ENCODE measurements at regions not wholly inside any gene's neighbourhood (a gene's known extent, or its start where the extent isn't known, plus 50 kb on each side); places are given as distances from the start of the nearest gene placed in this dataset.

- no peak for ATAC-seq
- DNase-seq (ENCODE audit: missing footprints): no peak
- intact Hi-C loops (cut with DNase I): no loop called here
Measured at GRCh38 chr1:221816899-221817298, 75.0 kb upstream of the DUSP10 start.

GRCh38 chr1:221815660-221816059 lies 73.8 kb upstream of the DUSP10 start:
- DNase-seq (ENCODE audit: missing footprints) (no peak), ATAC-seq (no peak)
- intact Hi-C loops (cut with DNase I): no loop called here

GRCh38 chr1:221813887-221814286 lies 72.0 kb upstream of the DUSP10 start:
- DNase-seq (ENCODE audit: missing footprints) (no peak), ATAC-seq (no peak)
- intact Hi-C loops (cut with DNase I): no loop called here

- intact Hi-C loops (cut with DNase I): no loop called here
- DNase-seq (ENCODE audit: missing footprints): no peak
- ATAC-seq: no peak
Measured at GRCh38 chr1:221812905-221813597, 71.2 kb upstream of the DUSP10 start.

GRCh38 chr1:221812088-221812752 lies 70.3 kb upstream of the DUSP10 start:
- intact Hi-C loops (cut with DNase I): no loop called here
- no peak for DNase-seq (ENCODE audit: missing footprints)

GRCh38 chr1:221810406-221810805 lies 68.5 kb upstream of the DUSP10 start:
- ATAC-seq (no peak), DNase-seq (ENCODE audit: missing footprints) (no peak)
- intact Hi-C loops (cut with DNase I): no loop called here

More at GRCh38 chr1:221812088-221812752, 70.3 kb upstream of the DUSP10 start:
- ATAC-seq: no peak

- ATAC-seq: no peak
- intact Hi-C loops (cut with DNase I): no loop called here
- DNase-seq (ENCODE audit: missing footprints): no peak
Measured at GRCh38 chr1:221809091-221810029, 67.5 kb upstream of the DUSP10 start.

- ATAC-seq (no peak), DNase-seq (ENCODE audit: missing footprints) (no peak)
- intact Hi-C loops (cut with DNase I): no loop called here
Measured at GRCh38 chr1:221806984-221807383, 65.1 kb upstream of the DUSP10 start.

- DNase-seq (ENCODE audit: missing footprints) (no peak), ATAC-seq (no peak)
- intact Hi-C loops (cut with DNase I): no loop called here
Measured at GRCh38 chr1:221806236-221806635, 64.3 kb upstream of the DUSP10 start.

GRCh38 chr1:221805121-221805520 lies 63.2 kb upstream of the DUSP10 start:
- ATAC-seq (no peak), DNase-seq (ENCODE audit: missing footprints) (no peak)
- intact Hi-C loops (cut with DNase I): no loop called here

- intact Hi-C loops (cut with DNase I): no loop called here
- no peak for DNase-seq (ENCODE audit: missing footprints)
Measured at GRCh38 chr1:221804303-221804702, 62.4 kb upstream of the DUSP10 start.

GRCh38 chr1:221801773-221802516 lies 60.1 kb upstream of the DUSP10 start:
- intact Hi-C loops (cut with DNase I): no loop called here
- ATAC-seq: no peak
- DNase-seq (ENCODE audit: missing footprints): no peak

More at GRCh38 chr1:221804303-221804702, 62.4 kb upstream of the DUSP10 start:
- ATAC-seq: no peak

GRCh38 chr1:221801251-221801661 lies 59.4 kb upstream of the DUSP10 start:
- intact Hi-C loops (cut with DNase I): no loop called here
- no peak for ATAC-seq
- no peak for DNase-seq (ENCODE audit: missing footprints)

GRCh38 chr1:221800831-221801230 lies 58.9 kb upstream of the DUSP10 start:
- ATAC-seq: no peak
- intact Hi-C loops (cut with DNase I): no loop called here
- DNase-seq (ENCODE audit: missing footprints): no peak

- intact Hi-C loops (cut with DNase I): no loop called here
- DNase-seq (ENCODE audit: missing footprints): no peak
- no peak for ATAC-seq
Measured at GRCh38 chr1:221797506-221797905, 55.6 kb upstream of the DUSP10 start.

GRCh38 chr1:221796700-221797099 lies 54.8 kb upstream of the DUSP10 start:
- no peak for DNase-seq (ENCODE audit: missing footprints)
- ATAC-seq: no peak
- intact Hi-C loops (cut with DNase I): no loop called here

GRCh38 chr1:221795380-221795779 lies 53.5 kb upstream of the DUSP10 start:
- DNase-seq (ENCODE audit: missing footprints) (no peak), ATAC-seq (no peak)
- intact Hi-C loops (cut with DNase I): no loop called here

GRCh38 chr1:221794935-221795334 lies 53.0 kb upstream of the DUSP10 start:
- DNase-seq (ENCODE audit: missing footprints): no peak
- intact Hi-C loops (cut with DNase I): no loop called here
- ATAC-seq: no peak

GRCh38 chr1:221794079-221794670 lies 52.3 kb upstream of the DUSP10 start:
- DNase-seq (ENCODE audit: missing footprints) (no peak), ATAC-seq (no peak)
- intact Hi-C loops (cut with DNase I): no loop called here
